NCI-H1105 (cell line): ENCODE measurements at regions not wholly inside any gene's neighbourhood (a gene's known extent, or its start where the extent isn't known, plus 50 kb on each side); places are given as distances from the start of the nearest gene placed in this dataset.
"Not testable (repeated sequence)": the region's sequence is repeated elsewhere in the genome, so short reads cannot be mapped to it uniquely, and the experiment has no call there.

Experiments used
- DNase-seq: peaks from one replicate; lab custom pipeline; 2025; lab: John Stamatoyannopoulos, UW

GRCh38 chr10:114730291-114730690, 72.2 kb upstream of the ABLIM1 start:
- DNase-seq: no peak

- no peak for DNase-seq
These were observed 74.9 kb upstream of the ABLIM1 start for GRCh38 chr10:114732931-114733330.

- no peak for DNase-seq
These were observed 77.9 kb upstream of the ABLIM1 start for GRCh38 chr10:114735946-114736345.

GRCh38 chr10:114743521-114744231, 77.9 kb upstream of the FHIP2A start:
- no peak for DNase-seq

GRCh38 chr10:114746531-114746930, 75.0 kb upstream of the FHIP2A start:
- DNase-seq: no peak

- DNase-seq: no peak
These were observed 73.3 kb upstream of the FHIP2A start for GRCh38 chr10:114748241-114748640.

GRCh38 chr10:114749014-114749413, 72.6 kb upstream of the FHIP2A start:
- no peak for DNase-seq

- DNase-seq: no peak
These were observed 72.1 kb upstream of the FHIP2A start for GRCh38 chr10:114749510-114749909.

GRCh38 chr10:114751856-114752255, 69.7 kb upstream of the FHIP2A start:
- DNase-seq: no peak

- DNase-seq: not testable (repeated sequence)
These were observed 69.0 kb upstream of the FHIP2A start for GRCh38 chr10:114752570-114752969.

GRCh38 chr10:114753126-114753525, 68.5 kb upstream of the FHIP2A start:
- no peak for DNase-seq

GRCh38 chr10:114754445-114755320, 66.9 kb upstream of the FHIP2A start:
- no peak for DNase-seq

- no peak for DNase-seq
These were observed 66.0 kb upstream of the FHIP2A start for GRCh38 chr10:114755537-114755936.

GRCh38 chr10:114758331-114758730, 63.2 kb upstream of the FHIP2A start:
- DNase-seq: no peak

- DNase-seq: no peak
These were observed 60.1 kb upstream of the FHIP2A start for GRCh38 chr10:114761205-114762193.

GRCh38 chr10:114762811-114763210, 58.8 kb upstream of the FHIP2A start:
- DNase-seq: no peak

GRCh38 chr10:114764656-114765055, 56.9 kb upstream of the FHIP2A start:
- DNase-seq: no peak

- DNase-seq: no peak
These were observed 55.1 kb upstream of the FHIP2A start for GRCh38 chr10:114766470-114766869.

GRCh38 chr10:114767101-114767985, 54.2 kb upstream of the FHIP2A start:
- peak; percentile 11 for DNase-seq

GRCh38 chr10:114767986-114768821, 53.4 kb upstream of the FHIP2A start:
- DNase-seq: no peak
